ENCODE measurements at regions not wholly inside any gene's neighbourhood (a gene's known extent, or its start where the extent isn't known, plus 50 kb on each side); places are given as distances from the start of the nearest gene placed in this dataset.

- no peaks in the 10 kb centered on the region for H3K27me3 ChIP-seq (ENCODE audit: control insufficient read depth in 3 of 3, insufficient read depth in 3 of 3, low read length in 3 of 3)
- WGBS, 3 donors, result 66 to 78% (median 70%) methylated on average over 4 of the region's 4 CpGs
- FAIRE-seq (no peak), DNase-seq (no peak)
- no peak overlapping the region for H3K27ac ChIP-seq (ENCODE audit: low read depth in 1 of 3, low read length in 2 of 3)
- H3K36me3 ChIP-seq (ENCODE audit: control insufficient read depth in 3 of 3, insufficient read depth in 2 of 3, low read depth in 1 of 3, low read length in 3 of 3), result no peaks in the 10 kb centered on the region
- no peak overlapping the region for H3K4me3 ChIP-seq (ENCODE audit: low read depth in 1 of 3, low read length in 3 of 3)
- peaks cover 0 to 6% of the 10 kb centered on the region in 2 donors for H3K9me3 ChIP-seq (ENCODE audit: control insufficient read depth in 2 of 2, insufficient read depth in 1 of 2, low read depth in 1 of 2, low read length in 1 of 2)
- no peaks in the 10 kb centered on the region for H3K4me1 ChIP-seq (ENCODE audit: control insufficient read depth in 3 of 3, insufficient read depth in 2 of 3, low read depth in 1 of 3, low read length in 2 of 3)
Observed at GRCh38 chr11:42444406-42444805, 867.4 kb upstream of the API5 start.

- Histone ChIP-seq H3K36me3 (ENCODE audit: control insufficient read depth in 3 of 3, insufficient read depth in 2 of 3, low read depth in 1 of 3, low read length in 3 of 3) (no peaks in the 10 kb centered on the region), H3K27ac (ENCODE audit: low read depth in 1 of 3, low read length in 2 of 3) (no peak overlapping the region), H3K4me1 (ENCODE audit: control insufficient read depth in 3 of 3, insufficient read depth in 2 of 3, low read depth in 1 of 3, low read length in 2 of 3) (no peaks in the 10 kb centered on the region), H3K27me3 (ENCODE audit: control insufficient read depth in 3 of 3, insufficient read depth in 3 of 3, low read length in 3 of 3) (no peaks in the 10 kb centered on the region), H3K9me3 (ENCODE audit: control insufficient read depth in 2 of 2, insufficient read depth in 1 of 2, low read depth in 1 of 2, low read length in 1 of 2) (no peaks in the 10 kb centered on the region), H3K4me3 (ENCODE audit: low read depth in 1 of 3, low read length in 3 of 3) (no peak overlapping the region)
- WGBS, 3 donors, result 75 to 79% (median 78%) methylated on average over 8 of the region's 8 CpGs
- FAIRE-seq, result no peak
- no peak for DNase-seq
Observed at GRCh38 chr11:42462558-42463310, 849.1 kb upstream of the API5 start.

- no peak for FAIRE-seq
- WGBS, 3 donors, result 46 to 70% (median 47%) methylated on average over 2 of the region's 2 CpGs
- H3K27me3 ChIP-seq (ENCODE audit: control insufficient read depth in 3 of 3, insufficient read depth in 3 of 3, low read length in 3 of 3), result no peaks in the 10 kb centered on the region
- no peaks in the 10 kb centered on the region for H3K9me3 ChIP-seq (ENCODE audit: control insufficient read depth in 2 of 2, insufficient read depth in 1 of 2, low read depth in 1 of 2, low read length in 1 of 2)
- no peaks in the 10 kb centered on the region for H3K36me3 ChIP-seq (ENCODE audit: control insufficient read depth in 3 of 3, insufficient read depth in 2 of 3, low read depth in 1 of 3, low read length in 3 of 3)
- DNase-seq, result no peak
- no peak overlapping the region for H3K4me3 ChIP-seq (ENCODE audit: low read depth in 1 of 3, low read length in 3 of 3)
- H3K27ac ChIP-seq (ENCODE audit: low read depth in 1 of 3, low read length in 2 of 3), result no peak overlapping the region
- no peaks in the 10 kb centered on the region for H3K4me1 ChIP-seq (ENCODE audit: control insufficient read depth in 3 of 3, insufficient read depth in 2 of 3, low read depth in 1 of 3, low read length in 2 of 3)
Observed at GRCh38 chr11:42465623-42466022, 846.2 kb upstream of the API5 start.

GRCh38 chr11:42473106-42473505 is 838.7 kb upstream of the API5 start:
- H3K9me3 ChIP-seq (ENCODE audit: control insufficient read depth in 2 of 2, insufficient read depth in 1 of 2, low read depth in 1 of 2, low read length in 1 of 2), result no peaks in the 10 kb centered on the region
- DNase-seq (peak; percentile 50 to 74), FAIRE-seq (no peak)
- H3K27me3 ChIP-seq (ENCODE audit: control insufficient read depth in 3 of 3, insufficient read depth in 3 of 3, low read length in 3 of 3), result no peaks in the 10 kb centered on the region
- H3K4me3 ChIP-seq (ENCODE audit: low read depth in 1 of 3, low read length in 3 of 3), result no peak overlapping the region
- H3K27ac ChIP-seq (ENCODE audit: low read depth in 1 of 3, low read length in 2 of 3), result no peak overlapping the region
- H3K36me3 ChIP-seq (ENCODE audit: control insufficient read depth in 3 of 3, insufficient read depth in 2 of 3, low read depth in 1 of 3, low read length in 3 of 3), result no peaks in the 10 kb centered on the region
- 12 to 63% (median 31%) methylated on average over 4 of the region's 4 CpGs for WGBS, 3 donors
- H3K4me1 ChIP-seq (ENCODE audit: control insufficient read depth in 3 of 3, insufficient read depth in 2 of 3, low read depth in 1 of 3, low read length in 2 of 3), result no peaks in the 10 kb centered on the region

GRCh38 chr11:42482822-42483221 is 829.0 kb upstream of the API5 start:
- FAIRE-seq, result no peak

GRCh38 chr11:42490506-42490905 is 821.3 kb upstream of the API5 start:
- Histone ChIP-seq H3K4me1 (ENCODE audit: control insufficient read depth in 3 of 3, insufficient read depth in 2 of 3, low read depth in 1 of 3, low read length in 2 of 3) (no peaks in the 10 kb centered on the region), H3K9me3 (ENCODE audit: control insufficient read depth in 2 of 2, insufficient read depth in 1 of 2, low read depth in 1 of 2, low read length in 1 of 2) (no peaks in the 10 kb centered on the region), H3K36me3 (ENCODE audit: control insufficient read depth in 3 of 3, insufficient read depth in 2 of 3, low read depth in 1 of 3, low read length in 3 of 3) (no peaks in the 10 kb centered on the region), H3K4me3 (ENCODE audit: low read depth in 1 of 3, low read length in 3 of 3) (no peak overlapping the region), H3K27me3 (ENCODE audit: control insufficient read depth in 3 of 3, insufficient read depth in 3 of 3, low read length in 3 of 3) (no peaks in the 10 kb centered on the region), H3K27ac (ENCODE audit: low read depth in 1 of 3, low read length in 2 of 3) (no peak overlapping the region)
- 77 to 88% (median 84%) methylated on average over 3 of the region's 3 CpGs for WGBS, 3 donors
- FAIRE-seq (no peak), DNase-seq (no peak)

More at GRCh38 chr11:42482822-42483221, 829.0 kb upstream of the API5 start:
- Histone ChIP-seq H3K4me3 (ENCODE audit: low read depth in 1 of 3, low read length in 3 of 3) (no peak overlapping the region), H3K36me3 (ENCODE audit: control insufficient read depth in 3 of 3, insufficient read depth in 2 of 3, low read depth in 1 of 3, low read length in 3 of 3) (no peaks in the 10 kb centered on the region), H3K27me3 (ENCODE audit: control insufficient read depth in 3 of 3, insufficient read depth in 3 of 3, low read length in 3 of 3) (no peaks in the 10 kb centered on the region), H3K9me3 (ENCODE audit: control insufficient read depth in 2 of 2, insufficient read depth in 1 of 2, low read depth in 1 of 2, low read length in 1 of 2) (peaks cover 0 to 7% of the 10 kb centered on the region in 2 donors), H3K27ac (ENCODE audit: low read depth in 1 of 3, low read length in 2 of 3) (no peak overlapping the region), H3K4me1 (ENCODE audit: control insufficient read depth in 3 of 3, insufficient read depth in 2 of 3, low read depth in 1 of 3, low read length in 2 of 3) (no peaks in the 10 kb centered on the region)
- no peak for DNase-seq

GRCh38 chr11:42494459-42494858 is 817.3 kb upstream of the API5 start:
- DNase-seq (no peak), FAIRE-seq (no peak)
- Histone ChIP-seq H3K27me3 (ENCODE audit: control insufficient read depth in 3 of 3, insufficient read depth in 3 of 3, low read length in 3 of 3) (no peaks in the 10 kb centered on the region), H3K27ac (ENCODE audit: low read depth in 1 of 3, low read length in 2 of 3) (no peak overlapping the region), H3K9me3 (ENCODE audit: control insufficient read depth in 2 of 2, insufficient read depth in 1 of 2, low read depth in 1 of 2, low read length in 1 of 2) (no peaks in the 10 kb centered on the region), H3K36me3 (ENCODE audit: control insufficient read depth in 3 of 3, insufficient read depth in 2 of 3, low read depth in 1 of 3, low read length in 3 of 3) (no peaks in the 10 kb centered on the region), H3K4me3 (ENCODE audit: low read depth in 1 of 3, low read length in 3 of 3) (no peak overlapping the region), H3K4me1 (ENCODE audit: control insufficient read depth in 3 of 3, insufficient read depth in 2 of 3, low read depth in 1 of 3, low read length in 2 of 3) (no peaks in the 10 kb centered on the region)
- WGBS, 3 donors, result 94 to 96% (median 95%) methylated on average over 9 of the region's 9 CpGs

- WGBS, 3 donors, result 45 to 63% (median 49%) methylated on average over 3 of the region's 3 CpGs
- Histone ChIP-seq H3K4me3 (ENCODE audit: low read depth in 1 of 3, low read length in 3 of 3) (no peak overlapping the region), H3K27me3 (ENCODE audit: control insufficient read depth in 3 of 3, insufficient read depth in 3 of 3, low read length in 3 of 3) (no peaks in the 10 kb centered on the region), H3K36me3 (ENCODE audit: control insufficient read depth in 3 of 3, insufficient read depth in 2 of 3, low read depth in 1 of 3, low read length in 3 of 3) (no peaks in the 10 kb centered on the region), H3K9me3 (ENCODE audit: control insufficient read depth in 2 of 2, insufficient read depth in 1 of 2, low read depth in 1 of 2, low read length in 1 of 2) (no peaks in the 10 kb centered on the region), H3K27ac (ENCODE audit: low read depth in 1 of 3, low read length in 2 of 3) (no peak overlapping the region), H3K4me1 (ENCODE audit: control insufficient read depth in 3 of 3, insufficient read depth in 2 of 3, low read depth in 1 of 3, low read length in 2 of 3) (no peaks in the 10 kb centered on the region)
- FAIRE-seq, result no peak
- DNase-seq, result no peak
Observed at GRCh38 chr11:42498971-42499370, 812.8 kb upstream of the API5 start.

- H3K27me3 ChIP-seq (ENCODE audit: control insufficient read depth in 3 of 3, insufficient read depth in 3 of 3, low read length in 3 of 3), result no peaks in the 10 kb centered on the region
- FAIRE-seq, result no peak
- DNase-seq, result no peak
- H3K4me3 ChIP-seq (ENCODE audit: low read depth in 1 of 3, low read length in 3 of 3), result no peak overlapping the region
- H3K27ac ChIP-seq (ENCODE audit: low read depth in 1 of 3, low read length in 2 of 3), result no peak overlapping the region
- H3K4me1 ChIP-seq (ENCODE audit: control insufficient read depth in 3 of 3, insufficient read depth in 2 of 3, low read depth in 1 of 3, low read length in 2 of 3), result no peaks in the 10 kb centered on the region
- no peaks in the 10 kb centered on the region for H3K36me3 ChIP-seq (ENCODE audit: control insufficient read depth in 3 of 3, insufficient read depth in 2 of 3, low read depth in 1 of 3, low read length in 3 of 3)
- no peaks in the 10 kb centered on the region for H3K9me3 ChIP-seq (ENCODE audit: control insufficient read depth in 2 of 2, insufficient read depth in 1 of 2, low read depth in 1 of 2, low read length in 1 of 2)
- WGBS, 3 donors, result 30 to 53% (median 31%) methylated on average over 1 of the region's 1 CpG
Observed at GRCh38 chr11:42502151-42502550, 809.6 kb upstream of the API5 start.
